ENCODE measurements at regions not wholly inside any gene's neighbourhood (a gene's known extent, or its start where the extent isn't known, plus 50 kb on each side); places are given as distances from the start of the nearest gene placed in this dataset.

DNA sequence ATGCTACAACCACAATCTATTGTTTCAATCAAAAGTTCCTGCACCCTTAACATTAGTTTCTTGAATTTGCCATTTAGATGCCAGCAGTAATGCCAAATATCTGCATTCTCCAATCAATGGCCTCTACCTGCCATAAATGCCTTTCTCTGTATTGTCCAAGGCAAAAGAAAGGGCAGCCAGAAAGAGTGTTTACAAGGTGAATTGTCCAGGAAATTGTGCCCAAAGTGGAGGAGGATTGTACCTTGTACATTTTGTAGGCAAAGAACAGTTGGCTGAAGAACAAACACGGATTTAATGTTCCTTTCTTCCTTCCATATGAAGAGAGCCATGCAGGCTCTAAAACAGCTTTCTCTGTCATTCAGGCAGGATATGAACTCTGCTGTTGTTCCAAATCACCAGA lies 181.5 kb downstream of the GUCY2F start:
- no peak for TF ChIP-seq CTCF (IDR thresholded peaks at IDR 0.05)
- TF ChIP-seq ZFX (IDR thresholded peaks at IDR 0.05; ENCODE audit: borderline replicate concordance) = no peak

Measured in 22Rv1 (cell line).